HG02870 (cell line): ENCODE measurements at regions not wholly inside any gene's neighbourhood (a gene's known extent, or its start where the extent isn't known, plus 50 kb on each side); places are given as distances from the start of the nearest gene placed in this dataset.

Experiments used
- ATAC-seq: cut with Tn5 transposase; IDR thresholded peaks from one replicate; pipeline ENCODE4 v1.9.1; 2021; ENCODE audit warnings: mild to moderate bottlenecking, moderate library complexity; ENCODE audit not compliant: unreplicated experiment

- ATAC-seq, result no peak
Measured at GRCh38 chr4:44861756-44862155, 135.4 kb upstream of the GNPDA2 start.

- ATAC-seq, result no peak
Measured at GRCh38 chr4:44859477-44859876, 133.1 kb upstream of the GNPDA2 start.

- no peak for ATAC-seq
Measured at GRCh38 chr4:44848466-44848865, 122.1 kb upstream of the GNPDA2 start.

- ATAC-seq, result no peak
Measured at GRCh38 chr4:44845993-44846392, 119.6 kb upstream of the GNPDA2 start.

- ATAC-seq, result no peak
Measured at GRCh38 chr4:44845309-44845708, 119.0 kb upstream of the GNPDA2 start.

- no peak for ATAC-seq
Measured at GRCh38 chr4:44842531-44842930, 116.2 kb upstream of the GNPDA2 start.

- no peak for ATAC-seq
Measured at GRCh38 chr4:44817930-44818329, 91.6 kb upstream of the GNPDA2 start.

- ATAC-seq, result no peak
Measured at GRCh38 chr4:44806071-44806470, 79.7 kb upstream of the GNPDA2 start.

- no peak for ATAC-seq
Measured at GRCh38 chr4:44804301-44804700, 77.9 kb upstream of the GNPDA2 start.

GRCh38 chr4:44801384-44801783 lies 75.0 kb upstream of the GNPDA2 start:
- no peak for ATAC-seq

- no peak for ATAC-seq
Measured at GRCh38 chr4:44791831-44792230, 65.5 kb upstream of the GNPDA2 start.

GRCh38 chr4:44777115-44777514 lies 50.8 kb upstream of the GNPDA2 start:
- ATAC-seq, result no peak
